ENCODE measurements at regions not wholly inside any gene's neighbourhood (a gene's known extent, or its start where the extent isn't known, plus 50 kb on each side); places are given as distances from the start of the nearest gene placed in this dataset.

- no peak for DNase-seq
Measured at GRCh38 chr15:35596285-35596684, 50.3 kb upstream of the DPH6 start.

GRCh38 chr15:35602836-35603235 lies 56.9 kb upstream of the DPH6 start:
- DNase-seq, result no peak

- DNase-seq, result no peak
Measured at GRCh38 chr15:35603301-35603700, 57.3 kb upstream of the DPH6 start.

GRCh38 chr15:35603856-35604255 lies 57.9 kb upstream of the DPH6 start:
- DNase-seq, result no peak

- no peak for DNase-seq
Measured at GRCh38 chr15:35605764-35606449, 59.9 kb upstream of the DPH6 start.

- peak; percentile 48 for DNase-seq
Measured at GRCh38 chr15:35606450-35606779, 60.5 kb upstream of the DPH6 start.

GRCh38 chr15:35616498-35617271 lies 70.7 kb upstream of the DPH6 start:
- no peak for DNase-seq

- peak; percentile 10 for DNase-seq
Measured at GRCh38 chr15:35618260-35619188, 72.6 kb upstream of the DPH6 start.

- DNase-seq, result no peak
Measured at GRCh38 chr15:35622641-35623340, 76.8 kb upstream of the DPH6 start.

GRCh38 chr15:35624881-35625280 lies 78.9 kb upstream of the DPH6 start:
- DNase-seq, result no peak

GRCh38 chr15:35626571-35627318 lies 80.8 kb upstream of the DPH6 start:
- no peak for DNase-seq

GRCh38 chr15:35627696-35628095 lies 81.7 kb upstream of the DPH6 start:
- DNase-seq, result no peak

- DNase-seq, result no peak
Measured at GRCh38 chr15:35629766-35630165, 83.8 kb upstream of the DPH6 start.

GRCh38 chr15:35630532-35630931 lies 84.6 kb upstream of the DPH6 start:
- no peak for DNase-seq

GRCh38 chr15:35630985-35631384 lies 85.0 kb upstream of the DPH6 start:
- peak; percentile 22 for DNase-seq

GRCh38 chr15:35633677-35634076 lies 87.7 kb upstream of the DPH6 start:
- DNase-seq, result no peak

- DNase-seq, result no peak
Measured at GRCh38 chr15:35646790-35647189, 100.8 kb upstream of the DPH6 start.

- no peak for DNase-seq
Measured at GRCh38 chr15:35647303-35647702, 101.3 kb upstream of the DPH6 start.

- DNase-seq, result no peak
Measured at GRCh38 chr15:35648941-35649340, 103.0 kb upstream of the DPH6 start.

GRCh38 chr15:35649575-35649974 lies 103.6 kb upstream of the DPH6 start:
- DNase-seq, result no peak

GRCh38 chr15:35654332-35654731 lies 108.4 kb upstream of the DPH6 start:
- DNase-seq, result no peak

GRCh38 chr15:35657679-35658311 lies 111.8 kb upstream of the DPH6 start:
- no peak for DNase-seq

All from NCI-H1105 treated with DMSO at 0.1 percent for 48 hours (cell line).